ENCODE measurements at regions not wholly inside any gene's neighbourhood (a gene's known extent, or its start where the extent isn't known, plus 50 kb on each side); places are given as distances from the start of the nearest gene placed in this dataset.

DNA sequence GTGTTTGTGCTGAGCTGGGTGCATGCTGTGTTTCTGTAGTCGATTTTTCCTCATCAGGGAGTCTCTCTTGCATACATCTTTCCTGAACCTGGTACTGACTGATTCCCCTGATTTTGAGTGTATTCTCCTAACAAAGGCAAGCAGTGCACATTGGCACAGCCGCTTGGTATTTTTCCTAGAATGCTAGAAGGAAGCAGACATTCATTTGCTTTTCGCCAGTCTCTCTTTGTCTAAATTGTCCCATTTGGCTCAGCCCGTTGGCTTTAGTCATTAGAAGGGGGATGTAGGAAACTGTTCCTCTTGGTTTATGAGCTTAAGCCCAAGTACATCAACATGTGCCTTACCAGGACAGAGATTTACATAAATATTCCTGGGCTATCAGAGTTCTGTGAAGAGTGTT, 266.1 kb upstream of the TMTC4 start:
- TF ChIP-seq, protein P1, sequence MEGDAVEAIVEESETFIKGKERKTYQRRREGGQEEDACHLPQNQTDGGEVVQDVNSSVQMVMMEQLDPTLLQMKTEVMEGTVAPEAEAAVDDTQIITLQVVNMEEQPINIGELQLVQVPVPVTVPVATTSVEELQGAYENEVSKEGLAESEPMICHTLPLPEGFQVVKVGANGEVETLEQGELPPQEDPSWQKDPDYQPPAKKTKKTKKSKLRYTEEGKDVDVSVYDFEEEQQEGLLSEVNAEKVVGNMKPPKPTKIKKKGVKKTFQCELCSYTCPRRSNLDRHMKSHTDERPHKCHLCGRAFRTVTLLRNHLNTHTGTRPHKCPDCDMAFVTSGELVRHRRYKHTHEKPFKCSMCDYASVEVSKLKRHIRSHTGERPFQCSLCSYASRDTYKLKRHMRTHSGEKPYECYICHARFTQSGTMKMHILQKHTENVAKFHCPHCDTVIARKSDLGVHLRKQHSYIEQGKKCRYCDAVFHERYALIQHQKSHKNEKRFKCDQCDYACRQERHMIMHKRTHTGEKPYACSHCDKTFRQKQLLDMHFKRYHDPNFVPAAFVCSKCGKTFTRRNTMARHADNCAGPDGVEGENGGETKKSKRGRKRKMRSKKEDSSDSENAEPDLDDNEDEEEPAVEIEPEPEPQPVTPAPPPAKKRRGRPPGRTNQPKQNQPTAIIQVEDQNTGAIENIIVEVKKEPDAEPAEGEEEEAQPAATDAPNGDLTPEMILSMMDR (conservative IDR thresholded peaks at IDR 0.05; ENCODE audit: low read length), result no peak
- DNase-seq (ENCODE audit: low read depth), result no peak
- no peak overlapping the region for H3K4me3 ChIP-seq (ENCODE audit: low read length)

DNA sequence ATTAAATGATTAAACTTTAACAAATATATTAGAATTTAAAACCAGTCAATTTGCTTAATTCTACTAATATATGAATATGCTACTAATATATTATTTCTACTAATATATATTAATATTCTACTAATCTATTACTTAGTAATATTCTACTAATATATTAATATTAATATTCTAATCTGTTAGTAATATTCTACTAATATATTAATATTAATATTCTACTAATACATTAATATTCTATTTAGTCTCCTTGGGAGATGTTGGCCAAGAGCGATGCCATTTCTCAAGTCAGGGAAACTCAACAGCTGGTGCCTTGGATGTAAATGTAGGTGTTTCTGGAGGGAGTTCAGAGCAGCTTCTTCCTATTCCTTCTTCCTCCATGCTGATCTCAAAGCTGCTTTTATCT, 259.2 kb upstream of the TMTC4 start:
- H3K4me3 ChIP-seq (ENCODE audit: low read length), result no peak overlapping the region
- TF ChIP-seq, protein P1 (conservative IDR thresholded peaks at IDR 0.05; ENCODE audit: low read length), result no peak
- no peak for DNase-seq (ENCODE audit: low read depth)

DNA sequence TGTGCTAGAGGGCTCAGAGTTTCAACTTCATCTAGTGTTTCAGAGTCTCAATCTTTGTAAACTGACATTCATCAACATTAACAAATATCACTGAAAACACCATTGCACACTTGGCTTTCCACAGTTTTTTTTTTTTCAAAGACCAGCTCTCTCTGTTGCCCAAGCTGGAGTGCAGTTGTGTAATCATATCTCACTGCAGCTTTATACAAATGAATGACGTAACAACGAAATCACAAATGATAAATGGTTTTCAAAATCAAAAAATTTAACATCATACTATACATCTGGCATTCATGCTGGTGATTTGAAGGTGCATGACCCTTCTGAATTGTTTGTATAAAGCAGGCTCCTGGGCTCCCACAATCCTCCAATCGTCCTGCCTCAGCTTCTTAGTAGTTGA, 248.0 kb upstream of the TMTC4 start:
- no peak for DNase-seq (ENCODE audit: low read depth)
- H3K4me3 ChIP-seq (ENCODE audit: low read length), result no peak overlapping the region
- TF ChIP-seq, protein P1 (conservative IDR thresholded peaks at IDR 0.05; ENCODE audit: low read length), result no peak

DNA sequence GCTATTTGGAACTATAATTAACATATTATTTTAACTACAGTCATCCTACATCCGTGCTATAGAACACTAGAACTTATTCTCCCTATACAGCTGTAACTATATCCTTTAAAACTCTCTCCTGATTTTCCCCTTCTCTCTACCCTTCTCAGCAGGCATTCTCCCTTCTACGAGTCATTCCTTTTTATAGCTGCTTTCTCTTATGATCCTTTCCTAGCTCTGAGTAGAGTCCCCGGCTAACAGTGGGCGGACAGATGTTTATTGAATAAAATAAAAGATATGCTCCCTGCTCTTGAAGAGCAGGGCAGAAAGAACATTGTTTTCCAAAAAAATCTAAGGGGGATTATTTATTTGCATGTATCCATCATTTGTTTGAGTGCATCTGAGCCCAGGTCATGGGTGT, 246.5 kb upstream of the TMTC4 start:
- no peak overlapping the region for H3K4me3 ChIP-seq (ENCODE audit: low read length)
- DNase-seq (ENCODE audit: low read depth), result no peak
- TF ChIP-seq, protein P1 (conservative IDR thresholded peaks at IDR 0.05; ENCODE audit: low read length), result no peak

DNA sequence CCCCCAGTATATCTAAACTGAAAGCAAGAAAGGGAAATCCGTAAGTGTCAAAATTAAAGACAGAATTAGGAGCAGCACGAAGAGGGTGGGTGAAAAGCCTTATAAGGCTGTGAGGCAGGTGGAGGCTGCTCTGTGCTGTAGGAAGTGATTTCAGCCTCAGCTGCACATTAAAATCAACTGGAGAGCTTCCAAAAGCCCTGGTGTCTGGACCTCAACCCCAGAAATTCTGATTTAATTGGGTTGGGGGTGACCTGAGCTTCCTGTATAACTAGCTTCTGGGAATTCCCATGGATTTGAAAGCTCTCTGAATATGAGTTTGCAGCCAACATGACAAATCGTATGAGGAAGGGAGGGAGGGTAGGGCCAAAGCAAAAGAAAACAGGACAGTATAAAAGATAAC, 242.4 kb upstream of the TMTC4 start:
- no peak overlapping the region for H3K4me3 ChIP-seq (ENCODE audit: low read length)
- DNase-seq (ENCODE audit: low read depth), result no peak
- TF ChIP-seq, protein P1 (conservative IDR thresholded peaks at IDR 0.05; ENCODE audit: low read length), result no peak

DNA sequence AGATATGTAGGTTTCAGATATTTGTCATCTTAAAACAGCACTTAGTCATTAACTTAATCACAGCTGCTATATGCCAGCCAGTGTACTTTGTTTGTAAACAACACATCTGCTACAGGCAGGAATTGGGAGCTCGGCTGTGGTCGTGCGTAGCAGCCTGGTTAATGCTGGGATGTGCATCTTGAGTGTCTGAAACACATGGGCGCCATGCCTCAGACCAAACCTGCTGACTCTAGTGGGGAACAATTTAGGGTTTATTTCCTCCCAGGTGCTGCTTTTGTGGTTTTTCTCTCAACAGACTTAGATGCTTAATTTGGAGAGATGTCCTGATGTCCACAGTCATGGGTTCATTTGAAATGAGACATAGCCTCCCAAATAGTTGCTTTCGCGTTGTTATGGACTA, 238.5 kb upstream of the TMTC4 start:
- no peak overlapping the region for H3K4me3 ChIP-seq (ENCODE audit: low read length)

DNA sequence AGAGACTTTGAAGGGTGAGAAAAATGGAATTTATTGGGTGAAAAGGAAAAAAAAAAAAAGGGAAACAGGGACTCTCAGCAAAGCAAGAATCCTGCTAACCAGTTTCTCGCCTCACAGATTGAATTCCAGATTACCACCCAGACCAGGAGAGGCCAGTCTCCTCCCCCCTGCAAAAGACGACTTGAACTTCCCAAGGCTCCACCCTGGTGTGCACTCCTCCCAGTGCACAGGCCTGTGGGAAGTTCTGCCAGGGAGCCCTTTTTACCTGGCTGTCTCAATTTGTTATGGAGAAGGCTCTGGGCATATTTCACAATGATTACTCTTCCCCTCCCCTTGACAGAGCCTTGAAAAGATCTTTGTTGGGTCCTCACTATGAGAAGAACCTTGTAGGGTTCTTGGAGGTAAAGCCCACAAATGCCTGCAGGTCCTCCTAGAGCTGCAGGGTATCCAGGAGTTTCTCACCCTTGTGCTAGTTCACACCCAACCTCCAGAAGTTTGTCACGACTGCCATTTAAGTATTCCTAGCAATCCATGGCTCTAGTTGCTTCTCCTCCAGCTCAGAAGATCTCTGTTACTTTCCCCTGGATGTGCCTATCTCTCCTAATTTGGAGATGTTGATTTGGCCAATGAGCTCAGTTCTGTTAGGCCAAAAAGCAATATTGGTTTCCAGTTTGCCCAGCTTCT, 229.8 kb upstream of the TMTC4 start:
- H3K4me3 ChIP-seq (ENCODE audit: low read length), result no peak overlapping the region
- TF ChIP-seq, protein P1 (conservative IDR thresholded peaks at IDR 0.05; ENCODE audit: low read length), result no peak

More for the DNA sequence above, 238.5 kb upstream of the TMTC4 start:
- no peak for DNase-seq (ENCODE audit: low read depth)
- TF ChIP-seq, protein P1 (conservative IDR thresholded peaks at IDR 0.05; ENCODE audit: low read length), result no peak

More for the DNA sequence above, 229.8 kb upstream of the TMTC4 start:
- DNase-seq (ENCODE audit: low read depth), result no peak

Data from AG10803 (cell line).